ENCODE measurements at regions not wholly inside any gene's neighbourhood (a gene's known extent, or its start where the extent isn't known, plus 50 kb on each side); places are given as distances from the start of the nearest gene placed in this dataset.
"Not testable (repeated sequence)": the region's sequence is repeated elsewhere in the genome, so short reads cannot be mapped to it uniquely, and the experiment has no call there.

DNA sequence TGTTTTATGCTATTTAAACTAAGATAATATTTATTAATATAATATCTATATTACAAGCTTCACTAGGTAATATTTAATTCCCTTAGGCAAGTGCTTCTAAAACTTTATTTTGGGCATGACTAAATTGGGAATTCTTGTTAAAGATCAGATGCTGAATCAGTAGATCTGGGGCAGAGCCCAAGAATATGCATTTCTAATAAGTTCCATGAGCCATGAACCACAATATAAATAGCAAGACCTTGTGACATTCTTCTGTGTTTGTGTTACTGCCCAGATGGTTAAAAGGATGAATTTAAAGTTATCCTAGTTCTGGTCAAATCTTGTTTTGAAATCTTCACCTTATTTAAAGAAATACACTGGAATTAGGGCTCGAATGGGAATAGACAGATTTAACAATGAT lies 258.4 kb upstream of the CACNA2D1 start:
- DNase-seq (ENCODE audit: low read depth): no peak

DNA sequence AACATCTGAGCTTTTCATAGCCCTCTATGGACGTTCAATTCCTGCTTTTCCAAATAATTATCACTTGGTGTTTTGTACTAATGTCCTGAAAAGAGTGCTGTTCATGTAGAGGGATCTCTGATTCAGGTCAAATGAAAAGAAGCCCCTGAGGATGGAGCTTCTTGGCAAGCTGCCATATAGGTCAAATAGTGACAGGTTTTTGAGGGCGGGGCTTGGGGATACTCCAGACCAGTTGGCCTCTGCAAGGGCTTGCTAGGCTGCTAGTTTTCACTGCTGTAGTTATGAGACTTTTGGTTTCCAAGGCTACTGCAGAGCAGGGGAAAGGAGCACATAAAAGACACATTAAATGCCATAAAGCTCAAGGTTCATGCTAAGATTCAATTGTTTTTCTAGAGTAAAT lies 257.2 kb upstream of the CACNA2D1 start:
- no peak for DNase-seq (ENCODE audit: low read depth)

- peak; percentile 63 for DNase-seq (ENCODE audit: low read depth)
These were observed 256.2 kb upstream of the CACNA2D1 start for GRCh38 chr7:82699773-82700186.

DNA sequence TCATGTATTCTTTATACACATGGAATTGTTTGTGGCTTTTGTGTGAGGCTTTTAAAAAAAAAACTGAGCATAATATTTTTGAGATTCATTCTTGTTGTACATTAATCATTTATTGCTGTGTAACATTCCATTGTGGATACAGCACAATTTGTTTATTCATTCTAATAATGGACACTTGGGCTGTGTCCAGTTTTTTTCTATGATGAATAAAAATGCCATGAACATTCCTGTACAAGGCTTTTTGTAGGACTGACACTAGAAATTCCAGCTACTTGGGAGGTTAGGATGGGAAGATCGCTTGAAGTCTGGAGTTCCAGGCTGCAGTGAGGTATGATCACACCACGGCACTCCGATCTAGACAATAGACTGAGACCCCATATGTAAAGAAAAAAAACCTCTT lies 254.3 kb upstream of the CACNA2D1 start:
- peak; percentile 59 for DNase-seq (ENCODE audit: low read depth)

DNA sequence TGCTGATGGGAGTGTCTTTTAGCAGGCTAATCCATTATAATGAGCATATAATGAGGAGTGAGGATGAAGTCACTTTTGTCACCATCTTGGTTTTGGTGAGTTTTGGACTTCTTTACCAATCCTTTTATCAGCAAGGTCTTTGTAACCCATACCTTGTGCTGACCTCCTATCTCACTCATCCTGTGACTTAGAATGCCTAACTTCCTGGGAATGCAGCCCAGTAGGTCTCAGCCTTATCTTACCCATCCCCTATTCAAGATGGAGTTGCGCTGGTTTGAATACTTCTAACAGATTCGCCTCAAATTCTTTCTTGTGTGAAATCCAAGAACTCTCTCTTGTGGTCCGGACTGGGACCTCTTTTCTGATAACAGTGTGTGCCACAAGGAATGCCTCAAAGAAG lies 253.1 kb upstream of the CACNA2D1 start:
- no peak for DNase-seq (ENCODE audit: low read depth)

DNA sequence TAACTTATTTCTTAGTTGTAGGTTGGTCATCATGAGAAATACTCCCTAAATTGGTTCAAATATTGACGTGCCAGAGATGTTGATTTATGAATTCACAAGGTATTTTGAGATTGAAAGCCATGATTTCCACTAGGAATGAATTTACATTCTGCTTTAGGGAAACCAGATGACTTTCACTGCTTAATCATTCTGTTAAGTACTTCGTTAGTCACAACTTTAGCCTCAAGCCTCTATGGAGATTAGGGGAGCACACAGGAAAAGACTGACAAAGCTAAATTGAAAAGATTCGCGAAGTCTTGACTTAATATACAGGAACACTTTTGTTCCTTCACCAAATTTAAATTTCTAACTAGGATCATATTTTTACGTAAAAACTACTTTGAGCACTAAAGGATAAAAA lies 250.4 kb upstream of the CACNA2D1 start:
- DNase-seq (ENCODE audit: low read depth): no peak

GRCh38 chr7:82690929-82691328 lies 247.4 kb upstream of the CACNA2D1 start:
- no peak for DNase-seq (ENCODE audit: low read depth)

DNA sequence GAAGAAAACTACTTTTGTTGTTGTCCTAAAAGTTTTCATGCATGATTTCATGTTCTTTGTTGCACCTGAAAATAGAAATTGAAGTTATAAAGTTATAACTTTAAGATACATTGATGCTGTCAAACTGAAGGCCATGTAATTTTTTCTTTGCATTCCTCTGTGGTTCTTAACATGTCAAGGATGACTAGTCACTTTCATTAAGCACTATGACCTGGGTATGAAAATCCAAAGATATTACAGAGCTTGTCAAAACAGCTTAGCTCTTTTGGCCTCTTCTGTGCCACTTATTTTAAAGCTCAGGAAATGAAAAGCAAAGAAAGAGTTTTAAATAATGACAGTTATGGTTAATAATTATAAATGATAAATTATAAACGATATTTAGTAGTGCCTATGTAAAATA lies 241.6 kb upstream of the CACNA2D1 start:
- DNase-seq (ENCODE audit: low read depth): no peak

- no peak for DNase-seq (ENCODE audit: low read depth)
These were observed 235.1 kb upstream of the CACNA2D1 start for GRCh38 chr7:82678716-82679115.

GRCh38 chr7:82678259-82678658 lies 234.7 kb upstream of the CACNA2D1 start:
- DNase-seq (ENCODE audit: low read depth): no peak

DNA sequence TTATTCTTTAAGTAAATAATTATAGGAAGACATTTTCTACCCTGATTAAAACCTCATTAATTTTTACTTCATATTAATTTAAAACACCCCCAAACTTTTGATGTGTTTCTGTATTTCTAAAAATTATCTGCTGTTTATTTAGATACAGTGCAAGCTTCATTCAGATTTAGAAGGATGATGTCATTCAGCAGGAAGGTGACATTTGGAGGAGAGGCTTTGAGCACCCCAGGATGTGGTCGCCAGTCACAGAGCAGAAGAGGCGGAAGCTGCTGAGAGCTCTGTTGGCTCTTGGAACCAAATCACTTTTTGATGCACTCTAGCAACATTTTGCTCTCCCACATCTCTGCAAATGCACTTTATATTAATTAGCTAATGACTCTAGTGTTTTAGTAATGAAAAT lies 233.9 kb upstream of the CACNA2D1 start:
- DNase-seq (ENCODE audit: low read depth): no peak

DNA sequence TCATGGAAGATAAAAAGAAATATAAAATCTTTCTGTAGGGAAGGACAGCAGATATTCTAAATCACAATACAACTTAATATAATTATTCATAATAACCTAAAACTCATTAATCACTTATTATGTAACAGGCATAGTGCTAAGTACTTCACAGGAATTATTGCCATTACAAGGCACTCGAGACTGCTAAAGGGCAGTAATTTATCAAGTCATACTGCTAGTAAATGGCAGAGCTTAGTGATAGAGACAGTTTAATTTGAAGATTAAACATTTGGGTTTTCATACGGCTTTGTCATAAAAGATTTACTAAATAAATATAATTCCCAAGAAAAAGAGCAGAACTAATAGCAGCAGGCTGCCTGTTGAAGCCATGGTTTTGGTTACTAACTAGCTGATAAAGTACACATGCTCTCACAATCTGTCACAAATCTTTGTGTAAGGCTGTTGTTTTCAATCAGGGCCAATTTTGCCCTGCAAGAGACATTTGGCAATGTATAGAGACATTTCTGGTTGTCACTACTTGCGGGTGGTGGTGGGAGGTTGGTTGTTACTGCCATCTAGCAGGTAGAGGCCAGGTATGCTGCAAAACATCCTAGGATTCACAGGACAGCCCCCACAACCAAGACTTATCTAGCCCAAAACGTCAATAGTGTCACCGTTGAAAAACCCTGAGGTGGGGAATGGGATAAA lies 233.3 kb upstream of the CACNA2D1 start:
- no peak for DNase-seq (ENCODE audit: low read depth)

DNA sequence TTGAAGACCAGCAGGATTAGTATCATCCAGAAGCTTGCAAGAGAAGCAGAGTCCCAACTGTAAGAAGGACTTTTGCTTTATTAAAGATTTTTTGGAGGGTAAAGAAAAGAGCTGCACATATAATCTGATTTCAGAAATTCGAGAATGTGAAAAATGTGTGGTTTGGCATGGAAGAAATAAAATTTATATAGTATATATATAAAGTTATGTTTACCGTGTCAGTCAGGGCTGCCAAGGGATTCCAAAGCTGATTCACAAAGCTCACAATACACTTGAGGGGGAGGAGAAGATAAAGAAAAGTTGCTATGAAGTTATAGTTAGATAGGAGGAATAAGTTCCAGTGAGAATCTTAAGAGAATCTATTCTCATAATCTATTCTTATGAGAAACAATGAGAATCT lies 231.8 kb upstream of the CACNA2D1 start:
- peak; percentile 51 for DNase-seq (ENCODE audit: low read depth)

GRCh38 chr7:82674268-82674667 lies 230.7 kb upstream of the CACNA2D1 start:
- peak; percentile 60 for DNase-seq (ENCODE audit: low read depth)

DNA sequence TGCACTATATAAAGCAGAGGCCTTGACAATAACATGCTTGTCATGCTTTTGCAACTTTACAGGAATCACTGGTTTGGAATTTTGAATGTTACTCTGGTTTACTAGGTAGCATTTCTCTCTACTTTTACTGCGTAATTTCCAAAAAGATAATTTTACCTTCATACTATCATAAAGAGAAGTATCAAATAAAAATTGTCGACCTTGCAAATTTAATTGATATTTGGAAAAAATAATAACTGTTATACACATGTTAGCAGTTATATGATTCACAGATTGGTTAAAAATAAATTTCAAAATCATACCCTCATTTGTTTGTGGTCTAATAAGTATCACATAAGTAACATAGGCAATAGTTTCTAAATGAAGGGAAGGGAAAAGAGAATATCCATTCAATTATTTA lies 228.5 kb upstream of the CACNA2D1 start:
- peak; percentile 54 for DNase-seq (ENCODE audit: low read depth)

DNA sequence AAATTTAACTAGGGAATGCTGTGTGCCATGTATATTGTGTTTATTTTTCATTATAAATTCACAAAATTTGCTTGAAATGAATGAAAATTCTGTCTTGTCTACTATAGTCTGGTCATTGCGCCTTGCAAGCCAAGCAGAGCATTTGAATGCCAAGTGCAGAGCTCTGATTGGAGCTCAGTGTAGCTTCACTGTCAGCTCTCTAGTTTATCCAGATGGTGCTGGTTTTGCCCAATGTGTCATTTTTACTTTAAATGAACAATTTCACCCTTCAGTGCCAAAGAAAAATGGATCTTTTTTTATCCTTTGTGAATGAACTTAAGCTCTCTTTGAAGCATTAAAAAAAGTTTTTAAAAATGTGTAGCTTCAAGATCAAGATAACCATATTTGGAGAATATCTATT lies 225.6 kb upstream of the CACNA2D1 start:
- no peak for DNase-seq (ENCODE audit: low read depth)

- no peak for DNase-seq (ENCODE audit: low read depth)
These were observed 225.1 kb upstream of the CACNA2D1 start for GRCh38 chr7:82668676-82669075.

GRCh38 chr7:82665966-82666507 lies 222.5 kb upstream of the CACNA2D1 start:
- DNase-seq (ENCODE audit: low read depth): no peak

DNA sequence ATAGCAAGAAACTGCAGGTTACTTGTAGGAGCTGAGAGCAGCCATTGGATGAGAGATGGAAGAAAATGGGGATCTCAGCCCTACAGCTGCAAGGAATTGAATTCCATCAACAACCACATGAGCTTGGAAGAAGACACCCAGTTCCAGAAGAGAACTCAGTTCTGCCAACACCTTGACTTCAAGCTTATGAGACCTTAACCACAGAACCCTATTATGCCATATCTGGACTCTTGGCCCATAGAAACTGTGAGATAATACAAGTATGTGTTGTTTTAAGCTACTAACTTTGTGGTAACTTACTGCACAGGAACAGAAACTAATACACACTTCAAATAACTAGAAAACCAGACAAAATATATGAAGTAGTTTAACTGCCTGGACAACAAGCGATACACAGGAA lies 212.4 kb upstream of the CACNA2D1 start:
- DNase-seq (ENCODE audit: low read depth): no peak

DNA sequence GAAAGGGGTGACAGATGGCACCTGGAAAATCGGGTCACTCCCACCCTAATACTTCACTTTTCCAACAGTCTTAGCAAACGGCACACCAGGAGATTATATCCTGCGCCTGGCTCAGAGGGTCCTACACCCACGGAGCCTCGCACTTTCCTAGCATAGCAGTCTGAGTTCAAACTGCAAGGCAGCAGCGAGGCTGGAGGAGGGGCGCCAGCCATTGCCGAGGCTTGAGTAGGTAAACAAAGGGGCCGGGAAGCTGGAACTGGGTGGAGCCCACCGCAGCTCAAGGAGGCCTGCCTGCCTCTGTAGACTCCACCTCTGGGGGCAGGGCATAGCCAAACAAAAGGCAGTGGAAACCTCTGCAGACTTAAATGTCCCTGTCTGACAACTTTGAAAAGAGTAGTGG lies 206.5 kb upstream of the CACNA2D1 start:
- DNase-seq (ENCODE audit: low read depth): not testable (repeated sequence)

DNA sequence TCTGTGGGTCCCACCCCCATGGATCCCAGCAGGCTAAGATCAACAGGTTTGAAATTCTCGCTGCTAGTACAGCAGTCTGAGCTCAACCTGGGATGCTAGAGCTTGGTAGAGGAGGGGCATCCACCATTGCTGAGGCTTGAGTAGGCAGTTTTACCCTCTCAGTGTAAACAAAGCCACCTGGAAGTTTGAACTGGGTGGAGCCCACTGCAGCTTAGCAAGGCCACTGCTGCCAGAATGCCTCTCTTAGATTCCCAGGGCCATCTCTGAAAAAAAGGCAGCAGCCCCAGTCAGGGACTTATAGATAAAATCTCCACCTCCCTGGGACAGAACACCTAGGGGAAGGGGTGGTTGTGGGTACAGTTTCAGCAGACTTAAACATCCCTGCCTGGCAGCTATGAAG lies 190.0 kb upstream of the CACNA2D1 start:
- no peak for DNase-seq (ENCODE audit: low read depth)

- peak; percentile 3 for DNase-seq (ENCODE audit: low read depth)
These were observed 188.4 kb upstream of the CACNA2D1 start for GRCh38 chr7:82631998-82632397.

DNA sequence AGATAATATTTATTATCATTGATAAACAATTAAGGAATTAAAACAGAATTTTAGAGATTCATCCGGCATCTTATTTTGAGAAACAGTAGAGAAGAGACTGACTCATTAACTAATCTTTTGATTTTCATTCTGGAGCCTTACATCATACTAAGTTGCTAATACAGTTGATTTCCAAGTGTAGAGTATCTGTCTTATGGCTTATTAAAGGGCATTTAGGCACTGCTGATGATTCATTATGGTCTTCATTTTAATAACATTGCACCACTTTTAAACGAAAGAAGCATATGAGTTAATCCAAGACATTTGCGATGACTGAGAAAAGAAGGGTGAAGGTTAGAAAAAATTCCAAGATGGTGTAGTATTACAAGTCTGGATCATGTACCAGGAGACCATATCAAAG lies 186.0 kb upstream of the CACNA2D1 start:
- DNase-seq (ENCODE audit: low read depth): peak; percentile 57

GRCh38 chr7:82625377-82625776 lies 181.8 kb upstream of the CACNA2D1 start:
- no peak for DNase-seq (ENCODE audit: low read depth)

All from amniotic epithelial cell (primary cell).